ENCODE measurements at regions not wholly inside any gene's neighbourhood (a gene's known extent, or its start where the extent isn't known, plus 50 kb on each side); places are given as distances from the start of the nearest gene placed in this dataset.

DNA sequence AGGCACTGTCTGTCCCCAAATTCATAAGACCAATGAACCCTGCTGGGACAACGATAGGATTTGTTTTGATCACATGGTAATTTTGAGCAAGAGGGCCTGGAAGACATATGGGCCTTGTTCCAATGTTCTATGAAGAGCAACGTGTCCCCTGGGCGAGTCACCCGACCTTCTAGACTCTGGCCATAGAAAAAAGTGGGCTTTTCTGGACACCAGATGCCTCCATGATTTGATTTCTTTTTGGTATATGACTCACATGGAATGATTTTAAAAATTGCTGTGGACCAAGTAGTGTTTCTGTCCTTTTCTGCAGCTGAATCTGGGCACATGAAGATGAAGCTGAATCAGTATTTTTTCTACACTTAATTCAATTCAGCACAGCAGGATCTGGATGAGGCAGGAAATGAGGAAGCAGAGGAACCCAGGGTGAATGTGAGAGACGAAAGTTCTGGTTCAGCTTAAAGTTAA lies 104.9 kb downstream of the CDC42EP3 start:
- Histone ChIP-seq H3K27ac (peak overlapping the region in 2 of 3 donors; percentile 19 to 37), H3K9me3 (no peaks in the 10 kb centered on the region), H3K27me3 (no peaks in the 10 kb centered on the region), H3K4me1 (no peaks in the 10 kb centered on the region), H3K36me3 (no peaks in the 10 kb centered on the region), H3K4me3 (no peak overlapping the region)
- WGBS (ENCODE audit: insufficient coverage, low coverage, low lambda C conversion rate, missing lambda C conversion rate) = 39% methylated on average over 2 of the region's 5 CpGs
- ATAC-seq (peak; percentile 28 to 44 (median 42)), DNase-seq (no peak)
- TF ChIP-seq POLR2A (IDR thresholded peaks at IDR 0.05) = no peak
- TF ChIP-seq, protein P1, sequence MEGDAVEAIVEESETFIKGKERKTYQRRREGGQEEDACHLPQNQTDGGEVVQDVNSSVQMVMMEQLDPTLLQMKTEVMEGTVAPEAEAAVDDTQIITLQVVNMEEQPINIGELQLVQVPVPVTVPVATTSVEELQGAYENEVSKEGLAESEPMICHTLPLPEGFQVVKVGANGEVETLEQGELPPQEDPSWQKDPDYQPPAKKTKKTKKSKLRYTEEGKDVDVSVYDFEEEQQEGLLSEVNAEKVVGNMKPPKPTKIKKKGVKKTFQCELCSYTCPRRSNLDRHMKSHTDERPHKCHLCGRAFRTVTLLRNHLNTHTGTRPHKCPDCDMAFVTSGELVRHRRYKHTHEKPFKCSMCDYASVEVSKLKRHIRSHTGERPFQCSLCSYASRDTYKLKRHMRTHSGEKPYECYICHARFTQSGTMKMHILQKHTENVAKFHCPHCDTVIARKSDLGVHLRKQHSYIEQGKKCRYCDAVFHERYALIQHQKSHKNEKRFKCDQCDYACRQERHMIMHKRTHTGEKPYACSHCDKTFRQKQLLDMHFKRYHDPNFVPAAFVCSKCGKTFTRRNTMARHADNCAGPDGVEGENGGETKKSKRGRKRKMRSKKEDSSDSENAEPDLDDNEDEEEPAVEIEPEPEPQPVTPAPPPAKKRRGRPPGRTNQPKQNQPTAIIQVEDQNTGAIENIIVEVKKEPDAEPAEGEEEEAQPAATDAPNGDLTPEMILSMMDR (IDR thresholded peaks at IDR 0.05) = no peak
- intact Hi-C loops (cut with DNase I) = no loop called here

DNA sequence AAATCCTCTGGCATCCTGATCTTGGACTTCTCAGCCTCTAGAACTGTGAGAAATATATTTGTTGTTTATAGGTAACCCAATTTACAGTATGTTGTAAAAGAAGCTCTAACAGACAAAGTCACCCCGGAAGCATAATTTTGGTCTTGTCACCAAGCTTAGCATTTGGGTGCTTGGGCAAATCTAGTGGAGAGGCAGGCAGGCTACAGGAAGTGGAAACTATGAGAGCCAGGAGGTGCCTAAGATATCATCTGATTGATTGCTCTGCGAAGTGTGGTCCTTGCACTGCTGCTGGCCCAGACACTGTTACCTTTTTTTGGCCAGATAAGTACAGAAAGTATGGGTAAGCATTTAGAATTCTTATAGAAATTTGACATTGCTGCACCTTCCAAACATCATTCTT lies 102.9 kb downstream of the CDC42EP3 start:
- intact Hi-C loops (cut with DNase I) = no loop called here
- Histone ChIP-seq H3K4me1 (no peaks in the 10 kb centered on the region), H3K36me3 (no peaks in the 10 kb centered on the region), H3K27ac (no peak overlapping the region), H3K9me3 (no peaks in the 10 kb centered on the region), H3K27me3 (no peaks in the 10 kb centered on the region), H3K4me3 (no peak overlapping the region)
- DNase-seq = no peak
- ATAC-seq = no peak
- WGBS (ENCODE audit: insufficient coverage, low coverage, low lambda C conversion rate, missing lambda C conversion rate) = 80% methylated on average over 1 of the region's 2 CpGs
- no peak for TF ChIP-seq POLR2A (IDR thresholded peaks at IDR 0.05)
- TF ChIP-seq, protein P1 (IDR thresholded peaks at IDR 0.05) = no peak

DNA sequence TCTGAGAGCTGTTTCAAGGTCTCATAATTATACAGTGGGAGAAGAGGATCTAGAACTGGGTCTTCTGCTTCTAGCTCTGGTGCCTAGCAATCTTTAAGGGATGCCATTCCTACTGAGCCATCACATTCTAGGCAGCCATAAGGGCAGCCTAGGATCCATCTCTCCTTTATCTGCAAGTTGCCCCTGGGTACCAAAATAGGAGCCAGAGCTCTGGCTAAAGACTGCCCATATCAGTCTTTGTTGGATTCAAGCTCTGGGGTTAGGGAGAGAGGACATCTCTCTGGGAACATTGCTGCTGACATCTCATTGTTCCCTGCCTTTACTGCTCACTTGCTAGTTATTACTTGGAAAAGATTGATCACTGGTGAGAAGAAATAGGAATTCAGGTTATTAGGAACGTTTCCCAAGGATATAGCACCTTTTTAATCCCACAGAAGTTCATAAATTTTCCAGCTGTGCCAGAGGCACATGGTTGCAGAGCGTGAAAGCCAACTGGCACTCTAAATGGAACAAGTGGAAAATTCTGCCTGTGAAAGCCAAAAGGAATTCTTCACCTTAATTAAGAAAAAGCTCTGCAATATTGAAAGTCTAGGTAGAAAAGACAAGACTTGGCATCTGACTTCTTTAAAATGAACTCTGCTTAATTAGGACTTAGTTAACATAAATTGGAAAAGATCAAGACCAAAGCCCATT lies 102.2 kb downstream of the CDC42EP3 start:
- no peaks in the 10 kb centered on the region for H3K36me3 ChIP-seq
- ATAC-seq (no peak), DNase-seq (no peak)
- no peak for TF ChIP-seq POLR2A (IDR thresholded peaks at IDR 0.05)
- TF ChIP-seq, protein P1 (IDR thresholded peaks at IDR 0.05) = no peak
- intact Hi-C loops (cut with DNase I) = no loop called here
- WGBS (ENCODE audit: insufficient coverage, low coverage, low lambda C conversion rate, missing lambda C conversion rate) = 52% methylated on average over 2 of the region's 2 CpGs
- no peak overlapping the region for H3K4me3 ChIP-seq
- no peaks in the 10 kb centered on the region for H3K4me1 ChIP-seq
- H3K9me3 ChIP-seq = no peaks in the 10 kb centered on the region
- H3K27ac ChIP-seq = no peak overlapping the region
- no peaks in the 10 kb centered on the region for H3K27me3 ChIP-seq

DNA sequence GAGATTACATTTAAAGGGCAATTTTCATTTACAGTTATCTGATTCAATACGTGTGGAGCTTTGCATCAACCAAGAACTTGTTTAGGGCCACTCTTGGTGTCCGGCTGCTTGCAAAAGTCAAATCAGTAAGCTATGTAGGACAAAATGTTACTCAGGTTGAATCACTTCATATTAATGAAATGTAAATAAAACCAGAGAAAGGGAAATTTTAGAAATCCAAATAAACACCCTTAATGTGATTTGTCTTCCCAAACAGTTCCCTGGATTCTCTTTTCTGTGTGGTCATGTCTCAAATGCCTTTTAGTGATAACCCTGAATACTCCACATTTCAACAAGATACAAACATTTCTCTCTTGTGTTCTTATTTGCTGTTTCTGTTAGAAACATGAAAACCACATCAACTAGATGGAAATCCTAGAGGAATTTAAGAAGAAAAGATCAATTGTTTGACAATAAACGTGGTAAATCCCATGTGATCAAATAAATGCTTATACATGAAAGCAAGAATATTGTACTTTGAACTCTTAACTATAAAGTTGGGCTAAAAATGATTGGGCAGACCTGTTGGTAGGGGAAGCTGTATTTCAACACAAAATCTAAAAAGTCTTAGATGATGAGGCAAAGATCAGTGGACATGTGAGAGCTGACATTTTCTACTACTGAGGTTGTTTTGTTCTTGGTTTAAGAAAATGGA lies 101.3 kb downstream of the CDC42EP3 start:
- 61% methylated on average over 3 of the region's 3 CpGs for WGBS (ENCODE audit: insufficient coverage, low coverage, low lambda C conversion rate, missing lambda C conversion rate)
- Histone ChIP-seq H3K27me3 (no peaks in the 10 kb centered on the region), H3K36me3 (no peaks in the 10 kb centered on the region), H3K4me1 (no peaks in the 10 kb centered on the region), H3K9me3 (no peaks in the 10 kb centered on the region), H3K4me3 (no peak overlapping the region), H3K27ac (no peak overlapping the region)
- DNase-seq = no peak
- ATAC-seq = no peak
- TF ChIP-seq, protein P1 (IDR thresholded peaks at IDR 0.05) = no peak
- TF ChIP-seq POLR2A (IDR thresholded peaks at IDR 0.05) = no peak
- intact Hi-C loops (cut with DNase I) = no loop called here
